HepG2 (cell line): ENCODE measurements at regions not wholly inside any gene's neighbourhood (a gene's known extent, or its start where the extent isn't known, plus 50 kb on each side); places are given as distances from the start of the nearest gene placed in this dataset.

Experiments used
- ATAC-seq: fragments of 200-7000 bp; cut with Tn5 transposase; 3 replicates; pipeline ENCODE4 v1.9.1; 2020; ENCODE audit warnings: mild to moderate bottlenecking, moderate library complexity
- BruUV-seq: library from RNA; stranded (reverse); fragments of 400-500 nt; replicated peaks from 2 replicates; lab custom pipeline; 2021; lab: Mats Ljungman, UMichigan
- CTCF ChIA-PET: fragments of 300-600 bp; formaldehyde crosslinking; extraction: SDS; loops from one replicate; lab custom pipeline; 2021; ENCODE audit warnings: low total read pairs, inconsistent platforms, low intra/inter-chr PET ratio; lab: Yijun Ruan, JAX
- POLR2A ChIA-PET: fragments of 350-600 bp; sonication (Branson Sonifier 250); formaldehyde crosslinking; loops from one replicate; lab custom pipeline; 2020; ENCODE audit warnings: antibody characterized with exemption, inconsistent platforms; lab: Yijun Ruan, JAX
- DNase-seq: peaks from one replicate; pipeline ENCODE4 v3.0.0-alpha.2; 2015; ENCODE audit warnings: low spot score
- FAIRE-seq: peaks from 3 replicates; lab custom pipeline; 2011; peaks lifted over from hg19 to GRCh38; lab: Jason Lieb, UNC
- H2AFZ ChIP-seq: one replicate; pipeline ENCODE4 v1.6.1; 2011; ENCODE audit warnings: low read length, inconsistent platforms
- H3K27ac ChIP-seq: fragments of 300-600 bp; 3 replicates; pipeline ENCODE4 v1.8.0; 2011; ENCODE audit warnings: mixed run types, mild to moderate bottlenecking, mixed read lengths, low read length, inconsistent platforms; ENCODE audit not compliant: insufficient read depth; ENCODE audit errors: extremely low read length
- H3K27me3 ChIP-seq, 2 experiments: fragments of 200-600 bp in 1 of 2; 2 replicates in 1 of 2; 3 replicates in 1 of 2; pipeline versions ENCODE4 v1.6.0 to v1.8.0; 2011; ENCODE audit warnings: low read length in 2 of 2, mild to moderate bottlenecking in 2 of 2, moderate library complexity in 2 of 2, inconsistent platforms in 1 of 2; ENCODE audit not compliant: insufficient read depth in 2 of 2, control insufficient read depth in 1 of 2
- H3K36me3 ChIP-seq, 2 experiments: fragments of 200-600 bp in 1 of 2; replicated peaks in 1 of 2; 2 replicates in 1 of 2; 3 replicates in 1 of 2; pipeline versions ENCODE4 v1.5.1 to v1.8.0; 2011; ENCODE audit warnings: low read length in 2 of 2, inconsistent platforms in 1 of 2; ENCODE audit not compliant: insufficient read depth in 2 of 2, control insufficient read depth in 1 of 2
- H3K4me1 ChIP-seq: 2 replicates; pipeline ENCODE4 v1.5.1; 2012; ENCODE audit warnings: low read length, inconsistent platforms; ENCODE audit not compliant: insufficient read depth
- H3K4me2 ChIP-seq: 2 replicates; pipeline ENCODE4 v1.6.0; 2011; ENCODE audit warnings: low read depth, low read length, inconsistent platforms
- H3K4me3 ChIP-seq, 3 experiments: fragments of 200-600 bp in 1 of 3; sonication (generic), shearing (Covaris generic) in 1 of 3; replicated peaks in 1 of 3; 2 replicates each; pipeline ENCODE4 v1.5.1; 2011 to 2016; ENCODE audit warnings: low read length in 3 of 3, inconsistent platforms in 2 of 3, low read depth in 2 of 3, mild to moderate bottlenecking in 2 of 3, control low read depth in 1 of 3, mixed read lengths in 1 of 3; ENCODE audit not compliant: insufficient read depth in 1 of 3
- H3K79me2 ChIP-seq: one replicate; pipeline ENCODE4 v1.6.1; 2011; ENCODE audit warnings: low read length, inconsistent platforms; ENCODE audit not compliant: insufficient read depth
- H3K9ac ChIP-seq: 2 replicates; pipeline ENCODE4 v1.6.0; 2011; ENCODE audit warnings: mild to moderate bottlenecking, low read depth, low read length, inconsistent platforms; ENCODE audit not compliant: insufficient read depth
- H3K9me3 ChIP-seq: 2 replicates; pipeline ENCODE4 v1.5.1; 2012; ENCODE audit warnings: mild to moderate bottlenecking, low read length
- H4K20me1 ChIP-seq: 2 replicates; pipeline ENCODE4 v1.6.0; 2011; ENCODE audit warnings: inconsistent platforms, mild to moderate bottlenecking, low read length, moderate library complexity; ENCODE audit not compliant: insufficient read depth
- ARNT2 ChIP-seq: sonication (generic); formaldehyde crosslinking; IDR thresholded peaks from 2 replicates; pipeline ENCODE4 v1.8.0; 2022; ENCODE audit warnings: mild to moderate bottlenecking, low read depth, missing genetic modification reagents, moderate library complexity
- ATF6 ChIP-seq: sonication (generic); formaldehyde crosslinking; conservative IDR thresholded peaks from 2 replicates; pipeline ENCODE4 v1.4.0; 2020; ENCODE audit warnings: missing genetic modification reagents
- ETV5 ChIP-seq: IDR thresholded peaks from 2 replicates; pipeline ENCODE4 v1.6.1; 2018; ENCODE audit warnings: missing biosample characterization, missing genetic modification reagents, inconsistent platforms, borderline replicate concordance
- MTF2 ChIP-seq: sonication (generic); formaldehyde crosslinking; IDR thresholded peaks from 2 replicates; pipeline ENCODE4 v1.5.0; 2020; ENCODE audit warnings: missing genetic modification reagents, borderline replicate concordance
- NR2F6 ChIP-seq, 2 experiments: IDR thresholded peaks; 2 replicates each; pipeline ENCODE4 v1.6.1; 2016; ENCODE audit warnings: antibody characterized with exemption in 1 of 2, mild to moderate bottlenecking in 1 of 2
- TRIM22 ChIP-seq: fragments of 450-650 bp; IDR thresholded peaks from 2 replicates; pipeline ENCODE4 v1.6.1; 2017
- TSC22D2 ChIP-seq: sonication (generic); formaldehyde crosslinking; IDR thresholded peaks from 2 replicates; pipeline ENCODE4 v1.5.1; 2020; ENCODE audit warnings: missing genetic modification reagents, mild to moderate bottlenecking, borderline replicate concordance
- ZBTB21 ChIP-seq: sonication (generic); formaldehyde crosslinking; IDR thresholded peaks from 2 replicates; pipeline ENCODE4 v1.4.0; 2020; ENCODE audit warnings: missing genetic modification reagents
- ZFP62 ChIP-seq: sonication (generic); formaldehyde crosslinking; IDR thresholded peaks from 2 replicates; pipeline ENCODE4 v1.4.0; 2020; ENCODE audit warnings: missing genetic modification reagents
- ZKSCAN8 ChIP-seq: IDR thresholded peaks from 2 replicates; pipeline ENCODE4 v1.6.1; 2016; ENCODE audit warnings: borderline replicate concordance, missing genetic modification reagents, missing compliant biosample characterization
- ZNF33A ChIP-seq: sonication (generic); formaldehyde crosslinking; IDR thresholded peaks from 2 replicates; pipeline ENCODE4 v1.5.1; 2020; ENCODE audit warnings: missing genetic modification reagents, mild to moderate bottlenecking, moderate library complexity, borderline replicate concordance
- ZNF720 ChIP-seq: sonication (generic); formaldehyde crosslinking; IDR thresholded peaks from 2 replicates; pipeline ENCODE4 v1.4.0; 2020; ENCODE audit warnings: missing genetic modification reagents
- ZNF740 ChIP-seq: sonication (generic); formaldehyde crosslinking; IDR thresholded peaks from 2 replicates; pipeline ENCODE4 v1.4.0; 2020; ENCODE audit warnings: missing genetic modification reagents
- ZNF781 ChIP-seq: sonication (generic); formaldehyde crosslinking; IDR thresholded peaks from 2 replicates; pipeline ENCODE4 v1.5.1; 2020; ENCODE audit warnings: borderline replicate concordance, mild to moderate bottlenecking, missing genetic modification reagents; ENCODE audit errors: not compliant biosample characterization
- WGBS: methylation state at CpG from one replicate; pipeline ENCODE4 v1.1.6; 2017; ENCODE audit warnings: low lambda C conversion rate; 5-methylcytosine and 5-hydroxymethylcytosine counted together
- in situ Hi-C: cut with HindIII; loops from 2 replicates; pipeline ENCODE4 v1.10.0; 2017; ENCODE audit warnings: low pct_unique_long_range_greater_than_20kb; ENCODE audit not compliant: extremely low pct_ligation_motif_present
- intact Hi-C: fragments of 100-400 bp; cut with micrococcal nuclease; formaldehyde crosslinking; loops from one replicate; pipeline ENCODE4 v1.10.0; 2022; ENCODE audit not compliant: unreplicated experiment
- TF ChIP-seq, protein P1 (sequence below): sonication (generic); formaldehyde crosslinking; IDR thresholded peaks from 2 replicates; pipeline ENCODE4 v1.8.0; 2022; ENCODE audit warnings: missing genetic modification reagents, mild to moderate bottlenecking, moderate library complexity, borderline replicate concordance

- BruUV-seq = no TSS peak
- Histone ChIP-seq H2AFZ (no peak overlapping the region), H3K79me2 (no peaks in the 10 kb centered on the region), H3K4me3 (no peak overlapping the region), H3K27ac (no peak overlapping the region), H3K4me2 (no peak overlapping the region), H3K36me3 (no peaks in the 10 kb centered on the region), H3K4me1 (no peaks in the 10 kb centered on the region), H3K9me3 (no peaks in the 10 kb centered on the region), H3K27me3 (peaks cover 0 to 43% of the 10 kb centered on the region in 2 experiments; a peak in 3 of 5 replicates), H3K9ac (no peak overlapping the region), H4K20me1 (no peaks in the 10 kb centered on the region)
- WGBS = 7% methylated on average over 1 of the region's 1 CpG
- CTCF ChIA-PET = no interaction called here
- POLR2A ChIA-PET = no interaction called here
- intact Hi-C loops (no loop called here), in situ Hi-C loops (no loop called here)
- FAIRE-seq = no peak
- no peak for TF ChIP-seq ZFP62 (CRISPR knock-in tag)
- TF ChIP-seq ARNT2 = no peak
- TF ChIP-seq TSC22D2 (CRISPR knock-in tag) = no peak
- no peak for TF ChIP-seq MTF2
- no peak for TF ChIP-seq ZNF740
- TF ChIP-seq ZNF33A (CRISPR knock-in tag) = no peak
- TF ChIP-seq ZNF781 (CRISPR knock-in tag) = no peak
- no peak for TF ChIP-seq NR2F6 (IDR thresholded peaks at IDR 0.05)
- TF ChIP-seq NR2F6 (CRISPR knock-in tag; IDR thresholded peaks at IDR 0.05) = no peak
- TF ChIP-seq ZNF720 (CRISPR knock-in tag) = no peak
- no peak for TF ChIP-seq ETV5 (CRISPR knock-in tag)
- TF ChIP-seq ZKSCAN8 (CRISPR knock-in tag) = no peak
- TF ChIP-seq TRIM22 = no peak
- no peak for TF ChIP-seq ATF6
- TF ChIP-seq, protein P1, sequence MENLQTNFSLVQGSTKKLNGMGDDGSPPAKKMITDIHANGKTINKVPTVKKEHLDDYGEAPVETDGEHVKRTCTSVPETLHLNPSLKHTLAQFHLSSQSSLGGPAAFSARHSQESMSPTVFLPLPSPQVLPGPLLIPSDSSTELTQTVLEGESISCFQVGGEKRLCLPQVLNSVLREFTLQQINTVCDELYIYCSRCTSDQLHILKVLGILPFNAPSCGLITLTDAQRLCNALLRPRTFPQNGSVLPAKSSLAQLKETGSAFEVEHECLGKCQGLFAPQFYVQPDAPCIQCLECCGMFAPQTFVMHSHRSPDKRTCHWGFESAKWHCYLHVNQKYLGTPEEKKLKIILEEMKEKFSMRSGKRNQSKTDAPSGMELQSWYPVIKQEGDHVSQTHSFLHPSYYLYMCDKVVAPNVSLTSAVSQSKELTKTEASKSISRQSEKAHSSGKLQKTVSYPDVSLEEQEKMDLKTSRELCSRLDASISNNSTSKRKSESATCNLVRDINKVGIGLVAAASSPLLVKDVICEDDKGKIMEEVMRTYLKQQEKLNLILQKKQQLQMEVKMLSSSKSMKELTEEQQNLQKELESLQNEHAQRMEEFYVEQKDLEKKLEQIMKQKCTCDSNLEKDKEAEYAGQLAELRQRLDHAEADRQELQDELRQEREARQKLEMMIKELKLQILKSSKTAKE (CRISPR knock-in tag) = no peak
- TF ChIP-seq ZBTB21 (CRISPR knock-in tag) = no peak
- no peak for DNase-seq
- no peak for ATAC-seq
These were observed 56.3 kb downstream of the TMEM174 start for GRCh38 chr5:73229271-73229670.
